NB4 (cell line): ENCODE measurements at regions not wholly inside any gene's neighbourhood (a gene's known extent, or its start where the extent isn't known, plus 50 kb on each side); places are given as distances from the start of the nearest gene placed in this dataset.

ENCODE experiments used
- POLR2A ChIP-seq: IDR thresholded peaks from 2 replicates; pipeline ENCODE4 v1.6.1; 2011; ENCODE audit warnings: mild to moderate bottlenecking; ENCODE audit not compliant: insufficient read length; ENCODE audit errors: extremely low read depth
- TF ChIP-seq, protein P1 (sequence below): IDR thresholded peaks from one replicate; pipeline ENCODE4 v1.5.1; 2012; ENCODE audit warnings: low read depth, low read length
- TF ChIP-seq, protein P2 (sequence below): IDR thresholded peaks from 2 replicates; pipeline ENCODE4 v1.6.1; 2011; ENCODE audit warnings: low read depth, low read length

DNA sequence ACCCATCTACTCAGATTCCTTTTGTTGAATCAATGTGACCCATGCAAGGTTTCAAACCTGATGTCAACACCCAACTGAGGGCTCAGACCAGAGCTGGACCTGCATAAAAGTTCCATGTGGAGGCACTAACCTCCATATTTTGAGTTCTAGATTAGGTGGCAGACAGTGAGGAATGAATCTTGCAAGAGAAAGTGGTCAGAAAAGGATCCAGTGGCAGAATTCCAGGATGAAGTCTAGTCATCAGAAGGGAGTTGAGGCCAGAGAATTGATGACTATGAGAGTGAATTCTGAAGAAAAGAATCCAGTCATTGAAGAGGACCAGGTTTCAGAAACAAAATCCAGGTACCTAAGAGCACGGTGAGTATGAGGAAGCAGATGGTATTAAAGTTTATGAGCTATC lies 205.1 kb upstream of the RGMB start:
- TF ChIP-seq POLR2A: no peak
- TF ChIP-seq, protein P1, sequence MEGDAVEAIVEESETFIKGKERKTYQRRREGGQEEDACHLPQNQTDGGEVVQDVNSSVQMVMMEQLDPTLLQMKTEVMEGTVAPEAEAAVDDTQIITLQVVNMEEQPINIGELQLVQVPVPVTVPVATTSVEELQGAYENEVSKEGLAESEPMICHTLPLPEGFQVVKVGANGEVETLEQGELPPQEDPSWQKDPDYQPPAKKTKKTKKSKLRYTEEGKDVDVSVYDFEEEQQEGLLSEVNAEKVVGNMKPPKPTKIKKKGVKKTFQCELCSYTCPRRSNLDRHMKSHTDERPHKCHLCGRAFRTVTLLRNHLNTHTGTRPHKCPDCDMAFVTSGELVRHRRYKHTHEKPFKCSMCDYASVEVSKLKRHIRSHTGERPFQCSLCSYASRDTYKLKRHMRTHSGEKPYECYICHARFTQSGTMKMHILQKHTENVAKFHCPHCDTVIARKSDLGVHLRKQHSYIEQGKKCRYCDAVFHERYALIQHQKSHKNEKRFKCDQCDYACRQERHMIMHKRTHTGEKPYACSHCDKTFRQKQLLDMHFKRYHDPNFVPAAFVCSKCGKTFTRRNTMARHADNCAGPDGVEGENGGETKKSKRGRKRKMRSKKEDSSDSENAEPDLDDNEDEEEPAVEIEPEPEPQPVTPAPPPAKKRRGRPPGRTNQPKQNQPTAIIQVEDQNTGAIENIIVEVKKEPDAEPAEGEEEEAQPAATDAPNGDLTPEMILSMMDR: no peak
- TF ChIP-seq, protein P2, sequence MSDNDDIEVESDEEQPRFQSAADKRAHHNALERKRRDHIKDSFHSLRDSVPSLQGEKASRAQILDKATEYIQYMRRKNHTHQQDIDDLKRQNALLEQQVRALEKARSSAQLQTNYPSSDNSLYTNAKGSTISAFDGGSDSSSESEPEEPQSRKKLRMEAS: no peak
